ENCODE measurements at regions not wholly inside any gene's neighbourhood (a gene's known extent, or its start where the extent isn't known, plus 50 kb on each side); places are given as distances from the start of the nearest gene placed in this dataset.

DNA sequence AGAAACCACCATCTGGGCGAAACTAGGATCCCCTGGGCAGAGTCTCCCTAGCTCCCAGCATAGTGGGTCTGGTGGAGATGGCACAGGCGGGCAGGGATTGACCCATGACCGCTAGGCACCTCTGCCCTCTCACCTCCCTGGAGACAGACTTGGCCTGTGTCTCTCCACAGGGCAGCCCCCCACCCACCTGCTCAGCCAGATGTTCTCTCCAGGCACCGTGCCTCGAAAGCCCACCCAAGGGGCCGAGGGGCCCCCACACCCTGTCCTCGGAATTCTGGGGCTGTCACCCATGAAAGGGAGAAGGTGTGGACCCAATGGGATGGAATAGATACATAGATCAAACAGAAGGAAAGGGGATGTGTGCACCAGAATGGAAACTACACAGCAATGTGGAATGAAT is 229.1 kb upstream of the RTL1 start:
- BruUV-seq (replicated peaks): no TSS peak
- DNase-seq (ENCODE audit: unreplicated experiment): no peak
- Mint-ChIP-seq H3K36me3 (ENCODE audit: insufficient read depth, unreplicated experiment) (no peaks in the 10 kb centered on the region), H3K4me1 (ENCODE audit: insufficient read depth, unreplicated experiment) (no peaks in the 10 kb centered on the region), H3K27me3 (ENCODE audit: insufficient read depth, unreplicated experiment) (peaks cover 34% of the 10 kb centered on the region), H3K27ac (ENCODE audit: low read depth, unreplicated experiment) (no peak overlapping the region), H3K4me3 (ENCODE audit: unreplicated experiment) (no peak overlapping the region), H3K9me3 (ENCODE audit: unreplicated experiment) (no peaks in the 10 kb centered on the region)
- POLR2A ChIA-PET: no interaction called here
- intact Hi-C loops (cut with micrococcal nuclease): no loop called here
- no peak for TF ChIP-seq CTCF (IDR thresholded peaks at IDR 0.05; ENCODE audit: unreplicated experiment)
- CTCF ChIA-PET: interaction anchor here (0.7 kb wide), 1 partner anchor 19 kb away, joined by 3 read pairs; no protein-coding TSS in a partner anchor

GRCh38 chr14:101133068-101133467 is 229.5 kb upstream of the RTL1 start:
- TF ChIP-seq CTCF (IDR thresholded peaks at IDR 0.05; ENCODE audit: unreplicated experiment): no peak
- H3K36me3 Mint-ChIP-seq (ENCODE audit: insufficient read depth, unreplicated experiment): no peaks in the 10 kb centered on the region
- no peaks in the 10 kb centered on the region for H3K4me1 Mint-ChIP-seq (ENCODE audit: insufficient read depth, unreplicated experiment)
- no peak overlapping the region for H3K4me3 Mint-ChIP-seq (ENCODE audit: unreplicated experiment)
- ChIA-PET CTCF (no interaction called here), POLR2A (no interaction called here)
- no peak overlapping the region for H3K27ac Mint-ChIP-seq (ENCODE audit: low read depth, unreplicated experiment)
- H3K27me3 Mint-ChIP-seq (ENCODE audit: insufficient read depth, unreplicated experiment): peaks cover 29% of the 10 kb centered on the region
- no peak for DNase-seq (ENCODE audit: unreplicated experiment)
- intact Hi-C loops (cut with micrococcal nuclease): no loop called here
- H3K9me3 Mint-ChIP-seq (ENCODE audit: unreplicated experiment): no peaks in the 10 kb centered on the region
- BruUV-seq (replicated peaks): no TSS peak

GRCh38 chr14:101134161-101134631 is 230.7 kb upstream of the RTL1 start:
- H3K4me1 Mint-ChIP-seq (ENCODE audit: insufficient read depth, unreplicated experiment): no peaks in the 10 kb centered on the region
- no peak overlapping the region for H3K4me3 Mint-ChIP-seq (ENCODE audit: unreplicated experiment)
- POLR2A ChIA-PET: no interaction called here
- BruUV-seq (replicated peaks): no TSS peak
- TF ChIP-seq CTCF (IDR thresholded peaks at IDR 0.05; ENCODE audit: unreplicated experiment): no peak
- DNase-seq (ENCODE audit: unreplicated experiment): no peak
- H3K9me3 Mint-ChIP-seq (ENCODE audit: unreplicated experiment): no peaks in the 10 kb centered on the region
- intact Hi-C loops (cut with micrococcal nuclease): no loop called here
- H3K27ac Mint-ChIP-seq (ENCODE audit: low read depth, unreplicated experiment): no peak overlapping the region
- CTCF ChIA-PET: no interaction called here
- no peaks in the 10 kb centered on the region for H3K36me3 Mint-ChIP-seq (ENCODE audit: insufficient read depth, unreplicated experiment)
- H3K27me3 Mint-ChIP-seq (ENCODE audit: insufficient read depth, unreplicated experiment): peaks cover 19% of the 10 kb centered on the region

GRCh38 chr14:101134851-101135433 is 231.4 kb upstream of the RTL1 start:
- BruUV-seq (replicated peaks): no TSS peak
- Mint-ChIP-seq H3K36me3 (ENCODE audit: insufficient read depth, unreplicated experiment) (no peaks in the 10 kb centered on the region), H3K9me3 (ENCODE audit: unreplicated experiment) (no peaks in the 10 kb centered on the region), H3K27me3 (ENCODE audit: insufficient read depth, unreplicated experiment) (peaks cover 16% of the 10 kb centered on the region), H3K4me1 (ENCODE audit: insufficient read depth, unreplicated experiment) (no peaks in the 10 kb centered on the region), H3K4me3 (ENCODE audit: unreplicated experiment) (no peak overlapping the region), H3K27ac (ENCODE audit: low read depth, unreplicated experiment) (no peak overlapping the region)
- TF ChIP-seq CTCF (IDR thresholded peaks at IDR 0.05; ENCODE audit: unreplicated experiment): no peak
- intact Hi-C loops (cut with micrococcal nuclease): no loop called here
- ChIA-PET POLR2A (no interaction called here), CTCF (no interaction called here)
- no peak for DNase-seq (ENCODE audit: unreplicated experiment)
